GM12873 (cell line): ENCODE measurements at regions not wholly inside any gene's neighbourhood (a gene's known extent, or its start where the extent isn't known, plus 50 kb on each side); places are given as distances from the start of the nearest gene placed in this dataset.

Source experiments
- CTCF ChIP-seq: IDR thresholded peaks from 2 replicates; pipeline ENCODE4 v1.5.1; 2012; ENCODE audit warnings: low read depth, mild to moderate bottlenecking, moderate library complexity, low read length, control low read depth; ENCODE audit not compliant: insufficient read depth; ENCODE audit errors: missing control alignments

- no peak for TF ChIP-seq CTCF
Observed at GRCh38 chr13:69280399-69280798, 827.2 kb upstream of the ATXN8OS start.

GRCh38 chr13:69279213-69279612, 828.4 kb upstream of the ATXN8OS start:
- no peak for TF ChIP-seq CTCF

GRCh38 chr13:69274231-69274630, 833.4 kb upstream of the ATXN8OS start:
- no peak for TF ChIP-seq CTCF

GRCh38 chr13:69264362-69265334, 843.0 kb upstream of the ATXN8OS start:
- TF ChIP-seq CTCF = no peak

- TF ChIP-seq CTCF = no peak
Observed at GRCh38 chr13:69243366-69243765, 864.3 kb upstream of the ATXN8OS start.

- TF ChIP-seq CTCF = no peak
Observed at GRCh38 chr13:69234171-69234570, 873.5 kb upstream of the ATXN8OS start.

GRCh38 chr13:69226427-69226826, 881.2 kb upstream of the ATXN8OS start:
- no peak for TF ChIP-seq CTCF
